Neural progenitor cell (in vitro differentiated cells): ENCODE measurements at regions not wholly inside any gene's neighbourhood (a gene's known extent, or its start where the extent isn't known, plus 50 kb on each side); places are given as distances from the start of the nearest gene placed in this dataset.

Source experiments
- EZH2phosphoT487 ChIP-seq: fragments of 200-600 bp; sonication (generic); IDR thresholded peaks from 2 replicates; pipeline ENCODE4 v1.6.1; 2017; ENCODE audit warnings: antibody characterized with exemption
- TF ChIP-seq, protein P1 (sequence below): fragments of 200-600 bp; sonication (generic); IDR thresholded peaks from 2 replicates; pipeline ENCODE4 v1.5.1; 2017; ENCODE audit warnings: antibody characterized with exemption, mild to moderate bottlenecking

DNA sequence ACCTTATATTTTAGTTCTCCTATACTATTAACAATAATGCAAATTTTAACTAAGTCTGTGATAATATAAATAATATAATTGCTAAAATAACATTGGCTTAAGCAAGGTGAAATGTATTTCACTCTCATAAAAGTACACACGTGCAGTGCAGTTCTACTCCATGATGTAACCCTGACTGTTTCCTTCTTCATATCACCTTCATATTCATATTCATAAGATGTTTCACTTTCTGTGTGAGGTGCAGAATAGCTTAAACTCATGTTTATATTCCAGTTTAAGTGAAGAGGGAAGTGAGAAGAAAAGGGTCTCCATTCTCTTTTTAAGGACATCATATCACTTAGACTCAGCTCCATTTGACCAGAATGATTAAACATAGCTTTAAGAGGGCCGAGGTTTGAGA lies 1810.0 kb upstream of the PCDH10 start:
- TF ChIP-seq, protein P1, sequence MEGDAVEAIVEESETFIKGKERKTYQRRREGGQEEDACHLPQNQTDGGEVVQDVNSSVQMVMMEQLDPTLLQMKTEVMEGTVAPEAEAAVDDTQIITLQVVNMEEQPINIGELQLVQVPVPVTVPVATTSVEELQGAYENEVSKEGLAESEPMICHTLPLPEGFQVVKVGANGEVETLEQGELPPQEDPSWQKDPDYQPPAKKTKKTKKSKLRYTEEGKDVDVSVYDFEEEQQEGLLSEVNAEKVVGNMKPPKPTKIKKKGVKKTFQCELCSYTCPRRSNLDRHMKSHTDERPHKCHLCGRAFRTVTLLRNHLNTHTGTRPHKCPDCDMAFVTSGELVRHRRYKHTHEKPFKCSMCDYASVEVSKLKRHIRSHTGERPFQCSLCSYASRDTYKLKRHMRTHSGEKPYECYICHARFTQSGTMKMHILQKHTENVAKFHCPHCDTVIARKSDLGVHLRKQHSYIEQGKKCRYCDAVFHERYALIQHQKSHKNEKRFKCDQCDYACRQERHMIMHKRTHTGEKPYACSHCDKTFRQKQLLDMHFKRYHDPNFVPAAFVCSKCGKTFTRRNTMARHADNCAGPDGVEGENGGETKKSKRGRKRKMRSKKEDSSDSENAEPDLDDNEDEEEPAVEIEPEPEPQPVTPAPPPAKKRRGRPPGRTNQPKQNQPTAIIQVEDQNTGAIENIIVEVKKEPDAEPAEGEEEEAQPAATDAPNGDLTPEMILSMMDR = no peak
- no peak for TF ChIP-seq EZH2phosphoT487
